Right kidney (tissue), 1 donor: ENCODE measurements at regions not wholly inside any gene's neighbourhood (a gene's known extent, or its start where the extent isn't known, plus 50 kb on each side); places are given as distances from the start of the nearest gene placed in this dataset.
"Not testable (repeated sequence)": the region's sequence is repeated elsewhere in the genome, so short reads cannot be mapped to it uniquely, and the experiment has no call there.

ENCODE experiments used
- DNase-seq: peaks from one replicate; pipeline ENCODE4 v3.0.0-alpha.2; 2016

DNA sequence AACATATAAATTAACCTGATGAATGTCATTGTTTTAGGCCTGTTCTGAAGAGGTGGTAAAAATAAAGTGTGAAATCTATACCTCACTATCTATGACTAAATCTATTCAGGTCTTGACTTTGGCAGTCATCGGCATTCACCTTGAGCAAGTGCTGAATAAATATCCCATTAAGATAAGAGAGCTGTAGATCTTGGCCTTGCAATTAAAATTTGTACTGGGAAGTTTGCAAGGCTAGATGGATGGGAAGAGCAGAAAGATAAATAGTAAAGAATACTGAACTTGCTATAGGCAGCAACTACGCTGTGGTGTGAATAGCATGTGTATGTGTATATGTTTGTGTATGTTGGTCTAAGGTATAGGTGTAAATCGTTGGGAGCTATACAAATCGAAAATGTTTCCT is 325.9 kb upstream of the PRICKLE1 start:
- DNase-seq: no peak

DNA sequence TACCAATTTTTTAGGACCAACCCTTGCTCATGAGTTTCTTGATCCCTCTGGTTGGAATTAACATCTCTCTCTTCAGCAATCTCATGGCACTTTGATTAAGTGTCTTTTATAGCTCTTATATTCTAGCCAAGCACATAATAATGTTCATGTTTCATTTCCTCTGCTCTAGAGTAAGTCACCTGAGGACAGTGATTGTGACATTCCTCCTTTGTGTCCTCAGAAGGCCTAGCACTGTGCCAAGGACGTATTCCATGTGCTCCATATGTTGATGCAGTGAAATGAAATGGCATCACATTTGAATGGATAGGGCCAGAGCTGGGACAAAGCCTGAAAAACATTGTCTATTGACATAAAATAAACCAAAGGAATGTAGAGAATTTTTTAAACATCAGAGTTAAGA is 322.8 kb upstream of the PRICKLE1 start:
- DNase-seq: no peak

DNA sequence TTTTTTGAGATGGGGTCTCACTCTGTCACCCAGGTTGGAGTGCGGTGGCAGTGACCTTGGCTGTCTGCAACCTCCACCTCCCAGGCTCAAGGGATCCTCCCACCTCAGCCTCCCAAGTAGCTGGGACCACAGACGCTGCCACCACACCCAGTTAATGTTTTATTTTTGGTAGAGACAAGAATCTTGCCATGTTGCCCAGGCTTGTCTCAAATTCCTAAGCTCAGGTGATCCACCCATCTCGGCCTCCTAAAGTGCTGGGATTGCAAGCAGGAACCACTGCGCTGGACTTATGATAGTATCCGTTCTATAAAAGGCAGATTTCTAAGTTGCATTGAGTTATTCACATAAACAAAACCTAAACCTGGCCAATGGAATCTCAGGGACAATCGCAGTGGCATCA is 321.1 kb upstream of the PRICKLE1 start:
- DNase-seq: no peak

DNA sequence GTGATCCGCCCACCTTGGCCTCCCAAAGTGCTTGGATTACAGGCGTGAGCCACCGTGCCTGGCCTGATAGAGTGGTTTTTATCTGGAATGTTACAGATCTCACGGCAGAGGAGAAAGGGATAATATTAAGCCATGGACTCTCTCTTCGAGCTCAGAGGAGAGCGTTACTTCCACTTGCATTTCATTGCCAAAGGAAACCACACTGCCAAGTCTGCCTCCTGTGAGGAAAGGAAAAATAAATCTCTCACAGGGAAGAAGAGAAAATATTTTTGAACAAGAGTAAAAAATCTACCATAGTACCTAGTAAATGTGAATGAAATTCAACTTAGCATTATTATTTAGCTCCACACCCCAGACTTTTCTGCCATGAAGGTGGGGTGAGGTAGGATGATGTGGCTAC is 319.2 kb upstream of the PRICKLE1 start:
- no peak for DNase-seq

DNA sequence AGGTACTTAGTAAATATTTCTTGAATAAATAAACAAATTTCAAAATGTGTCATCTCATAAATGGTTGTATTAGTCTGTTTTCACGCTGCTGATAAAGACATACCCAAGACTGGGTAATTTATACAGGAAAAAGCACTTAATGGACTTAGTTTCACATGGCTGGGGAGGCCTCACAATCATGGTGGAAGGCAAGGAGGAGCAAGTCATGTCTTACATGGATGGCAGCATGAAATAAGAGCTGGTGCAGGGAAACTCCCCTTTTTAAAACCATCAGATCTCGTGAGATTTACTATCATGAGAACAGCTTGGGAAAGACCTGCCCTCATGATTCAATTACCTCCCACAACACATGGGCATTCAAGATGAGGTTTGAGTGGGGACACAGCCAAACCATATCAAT is 317.3 kb upstream of the PRICKLE1 start:
- DNase-seq: not testable (repeated sequence)

DNA sequence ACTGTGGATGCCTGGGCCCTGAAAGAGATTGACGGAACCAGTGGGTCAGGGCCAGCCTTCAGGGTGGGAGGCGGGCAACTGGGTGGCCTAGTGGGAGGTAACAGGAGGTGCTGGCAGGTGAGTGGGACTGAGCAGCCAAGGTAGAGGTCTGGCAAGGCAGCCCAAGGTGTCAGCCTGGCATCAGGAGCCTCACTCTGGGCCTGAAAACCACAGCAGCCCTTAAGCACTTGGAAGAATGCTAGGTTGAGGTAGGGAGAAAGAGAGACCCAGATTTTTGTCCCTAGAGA is 315.8 kb upstream of the PRICKLE1 start:
- no peak for DNase-seq

DNA sequence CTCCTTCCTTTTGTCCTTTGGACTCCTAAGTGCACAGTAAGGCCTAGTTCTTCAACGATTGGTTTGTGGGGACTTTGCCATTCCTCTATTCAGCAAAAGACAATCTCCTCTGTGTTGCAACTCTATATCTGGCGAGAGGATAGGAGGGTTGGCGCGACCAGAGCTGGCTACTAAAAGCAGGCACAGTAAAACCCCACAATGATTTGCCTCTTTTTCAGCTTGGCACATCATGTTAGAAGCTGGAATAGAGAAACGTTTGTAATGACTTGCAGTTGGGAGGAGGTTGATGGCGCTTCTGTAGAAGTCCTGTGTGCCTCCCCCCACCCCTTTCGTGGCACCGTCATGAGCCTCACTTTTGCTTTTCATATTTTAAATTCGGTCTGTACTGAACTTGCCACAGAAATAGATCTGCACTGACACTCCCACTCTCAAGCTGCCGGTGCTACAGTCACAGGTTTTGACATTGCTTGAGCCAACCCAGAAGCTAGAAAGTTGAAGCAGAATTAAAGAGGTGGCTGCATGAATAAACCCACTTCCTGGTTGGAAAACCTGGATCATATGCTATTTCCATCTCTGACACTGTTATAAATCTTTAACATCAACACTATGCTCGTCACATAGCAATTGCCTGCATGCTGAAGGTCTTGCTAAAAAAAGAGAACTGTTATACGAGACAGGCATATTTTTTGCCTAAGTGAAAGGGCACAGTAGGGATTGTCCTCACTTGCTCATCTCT is 315.3 kb upstream of the PRICKLE1 start:
- DNase-seq: no peak

DNA sequence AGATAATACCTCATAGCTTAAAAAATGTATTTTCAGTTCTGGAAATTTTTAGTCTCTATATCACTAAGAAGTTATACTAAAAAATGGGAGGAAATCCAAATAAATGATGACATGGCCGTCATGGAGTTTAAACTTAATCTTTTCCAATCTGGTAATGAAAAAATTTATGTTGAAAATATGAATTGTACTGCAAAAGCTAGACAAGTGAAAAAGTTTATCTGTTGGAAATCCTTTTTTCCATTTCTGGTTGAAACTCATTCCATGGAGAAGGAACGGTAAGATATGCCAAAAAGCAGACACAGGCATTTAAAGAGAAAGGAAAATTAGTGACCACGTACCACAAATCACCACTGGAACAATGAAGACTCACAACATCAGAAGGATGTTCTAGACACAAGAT is 314.2 kb upstream of the PRICKLE1 start:
- no peak for DNase-seq

DNA sequence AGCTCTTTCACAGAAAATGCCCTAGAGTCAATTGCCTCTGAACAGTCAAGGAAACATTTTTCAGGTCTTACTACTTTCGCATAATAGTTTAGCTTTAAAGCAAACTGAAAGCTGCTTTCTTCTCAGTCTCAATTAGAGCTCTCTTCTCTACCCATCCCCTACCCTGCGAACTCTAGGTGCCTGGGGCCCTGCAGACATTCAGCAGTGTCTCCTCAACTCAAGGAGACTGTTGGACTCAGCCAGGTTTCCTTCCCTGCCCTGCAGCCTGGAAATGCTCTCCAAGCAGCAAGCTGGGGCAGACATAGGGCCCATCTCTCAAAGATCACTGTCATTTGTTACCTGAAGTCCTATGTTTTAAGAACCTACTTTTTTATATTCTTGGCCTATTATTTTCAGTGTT is 312.5 kb upstream of the PRICKLE1 start:
- DNase-seq: no peak

DNA sequence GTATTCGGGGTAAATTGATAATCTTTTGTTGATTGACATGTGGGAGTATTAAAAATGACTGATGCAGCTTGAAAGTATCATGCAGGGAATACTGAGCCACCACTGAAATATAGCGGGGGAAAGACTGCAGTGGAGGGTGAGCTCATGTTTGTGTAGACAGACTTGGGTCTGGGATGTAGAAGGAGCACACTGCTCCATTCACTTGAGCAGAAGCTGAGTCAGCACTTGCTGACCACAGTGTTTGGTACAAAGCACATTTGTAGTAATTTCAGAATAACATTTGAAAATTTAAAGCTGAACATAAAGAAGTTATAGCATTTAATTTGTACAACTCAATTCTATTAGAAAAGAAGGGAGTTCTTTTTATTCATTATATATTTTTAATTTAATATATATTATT is 304.3 kb upstream of the PRICKLE1 start:
- no peak for DNase-seq

DNA sequence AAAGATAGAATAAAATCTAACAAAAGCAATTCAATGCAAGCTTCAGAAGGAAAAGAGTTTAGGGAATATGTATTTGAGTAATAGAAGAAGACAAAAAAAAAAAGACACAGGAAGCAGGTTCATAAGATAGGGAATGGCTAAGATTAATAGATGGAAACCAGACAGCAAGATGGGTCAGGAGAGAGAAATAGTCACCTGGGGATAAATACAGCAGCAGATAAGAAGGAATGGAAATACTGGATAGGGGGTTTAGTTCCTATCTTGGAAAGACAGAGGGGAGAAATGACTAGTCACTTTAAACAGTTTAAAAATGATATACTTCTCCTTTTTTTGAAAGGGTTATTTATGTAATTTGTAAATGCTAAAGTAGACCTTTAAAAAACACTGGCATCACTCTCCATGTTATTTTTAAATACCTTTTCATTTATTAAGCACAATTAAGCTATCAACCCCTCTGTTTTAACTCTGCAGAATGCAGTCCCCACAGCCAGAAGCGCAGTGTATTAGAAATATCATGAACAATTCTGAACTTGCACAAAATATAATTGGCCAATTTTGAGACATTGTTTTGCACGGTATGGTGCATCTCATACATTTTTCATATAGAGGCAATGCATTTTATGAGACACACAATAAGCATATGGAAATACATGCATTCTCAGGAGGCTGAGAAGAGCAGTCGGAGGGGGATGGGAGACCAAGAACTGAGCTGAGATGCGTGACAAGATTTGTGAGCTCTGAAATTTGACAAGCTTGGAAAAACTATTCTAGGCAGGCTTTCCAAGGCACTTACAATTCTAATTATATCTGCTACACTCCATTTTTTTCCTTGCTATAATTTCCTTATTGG is 303.4 kb upstream of the PRICKLE1 start:
- no peak for DNase-seq

DNA sequence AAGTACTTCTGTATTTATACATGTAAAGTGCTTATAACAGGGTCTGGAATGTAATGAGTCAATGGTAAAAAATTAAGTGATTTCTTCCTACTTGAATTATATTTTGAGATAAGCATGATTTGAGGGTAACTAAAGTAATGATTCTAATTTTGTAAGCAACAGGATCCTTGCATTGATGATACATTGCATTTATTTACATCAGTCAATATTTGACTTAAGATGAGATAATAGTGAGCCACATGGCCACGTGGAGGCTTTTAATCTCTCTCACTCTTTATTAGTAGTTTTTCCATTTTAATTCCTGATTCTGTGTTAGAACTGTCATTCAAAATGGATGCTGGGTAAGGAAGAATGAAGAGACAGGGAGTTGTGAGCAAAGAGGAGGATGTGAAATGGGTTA is 298.1 kb upstream of the PRICKLE1 start:
- DNase-seq: no peak

DNA sequence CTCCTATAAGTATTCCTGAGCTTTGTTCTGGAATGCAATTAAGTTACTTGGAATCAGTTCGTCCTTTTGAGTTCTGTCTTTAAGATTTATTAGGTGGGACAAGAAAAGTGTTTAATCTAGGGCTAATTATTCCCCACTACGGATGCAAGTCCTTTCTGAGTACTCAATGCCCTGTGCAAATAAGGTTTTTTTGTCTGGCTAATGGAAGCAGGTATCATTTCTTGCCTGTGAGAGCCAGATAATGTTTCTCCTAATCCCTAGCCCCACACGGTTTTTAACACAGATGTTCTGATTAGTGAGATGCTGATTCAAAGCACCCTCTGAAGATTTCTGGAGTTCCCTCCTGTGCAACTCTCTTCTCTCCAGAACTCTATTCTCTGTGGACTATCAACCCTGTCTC is 296.6 kb upstream of the PRICKLE1 start:
- no peak for DNase-seq

DNA sequence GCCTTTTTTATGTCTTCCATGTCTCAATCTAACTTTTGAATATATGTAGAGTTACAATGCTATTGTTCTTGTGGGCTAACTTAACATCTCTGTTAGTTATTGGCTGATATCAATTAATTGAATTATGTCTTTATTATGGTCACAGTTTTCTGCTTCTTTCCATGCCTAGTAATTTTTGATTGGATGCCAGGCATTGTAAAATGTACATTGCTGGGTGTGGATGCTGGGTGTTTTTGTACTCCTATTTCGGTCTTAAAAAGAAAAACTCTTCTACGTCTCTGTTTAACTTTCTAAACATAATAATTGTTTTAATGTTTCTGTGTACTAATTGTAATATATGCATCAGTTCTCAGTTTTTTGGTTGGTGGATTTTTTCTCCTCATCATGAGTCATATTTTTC is 296.1 kb upstream of the PRICKLE1 start:
- no peak for DNase-seq

DNA sequence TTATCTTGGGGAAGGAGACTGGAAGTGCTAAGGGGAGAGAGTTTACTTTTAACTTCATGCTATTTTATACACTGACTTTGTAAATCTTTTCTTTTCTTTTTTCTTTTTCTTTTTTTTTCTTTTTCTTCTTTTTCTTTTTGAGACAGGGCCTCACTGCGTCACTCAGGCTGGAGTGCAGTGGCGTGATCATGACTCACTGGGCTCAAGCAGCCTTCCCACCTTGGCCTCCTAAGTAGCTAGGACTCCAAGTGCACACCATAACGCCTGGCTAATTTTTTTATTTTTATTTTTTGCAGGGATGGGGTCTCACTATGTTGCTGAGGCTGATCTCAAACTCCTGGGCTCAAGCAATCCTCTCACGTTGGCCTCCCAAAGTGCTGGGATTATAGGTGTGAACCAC is 294.6 kb upstream of the PRICKLE1 start:
- DNase-seq: no peak

DNA sequence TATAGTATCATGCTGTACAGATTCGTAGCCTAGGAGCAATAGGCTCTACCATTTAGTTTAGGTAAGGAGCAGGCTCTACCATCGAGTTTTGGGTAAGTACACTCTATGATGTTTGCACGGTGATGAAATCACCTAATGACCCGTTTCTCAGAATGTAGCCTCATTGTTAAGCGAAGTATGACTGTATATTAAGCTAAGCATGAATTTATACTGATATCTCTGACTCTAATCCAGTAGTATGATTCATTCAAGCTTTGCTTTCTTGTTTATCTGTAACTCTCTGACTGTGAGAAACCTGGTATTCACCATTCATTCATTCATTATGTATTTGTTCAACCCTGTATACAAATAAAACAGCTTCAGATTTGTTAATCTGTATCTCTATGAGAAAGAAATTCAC is 283.9 kb upstream of the PRICKLE1 start:
- no peak for DNase-seq

DNA sequence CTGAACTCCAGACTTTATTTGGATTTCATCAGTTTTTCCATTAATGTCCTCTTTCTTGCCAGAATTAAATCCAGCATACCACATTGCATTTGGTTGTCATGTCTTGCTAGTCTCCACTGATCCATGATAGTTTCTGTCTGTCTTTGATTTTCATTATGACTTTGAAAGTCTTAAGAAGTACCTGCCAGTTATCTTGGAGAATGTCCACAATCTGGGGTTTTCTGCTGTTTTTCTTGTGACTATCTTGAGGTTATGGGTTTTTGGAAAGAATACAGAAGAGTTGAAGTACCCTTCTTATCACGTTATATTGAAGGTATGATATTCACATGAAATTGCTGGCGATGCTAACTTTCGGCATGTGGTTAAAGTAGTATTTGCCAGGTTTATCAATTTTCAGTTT is 282.3 kb upstream of the PRICKLE1 start:
- no peak for DNase-seq

DNA sequence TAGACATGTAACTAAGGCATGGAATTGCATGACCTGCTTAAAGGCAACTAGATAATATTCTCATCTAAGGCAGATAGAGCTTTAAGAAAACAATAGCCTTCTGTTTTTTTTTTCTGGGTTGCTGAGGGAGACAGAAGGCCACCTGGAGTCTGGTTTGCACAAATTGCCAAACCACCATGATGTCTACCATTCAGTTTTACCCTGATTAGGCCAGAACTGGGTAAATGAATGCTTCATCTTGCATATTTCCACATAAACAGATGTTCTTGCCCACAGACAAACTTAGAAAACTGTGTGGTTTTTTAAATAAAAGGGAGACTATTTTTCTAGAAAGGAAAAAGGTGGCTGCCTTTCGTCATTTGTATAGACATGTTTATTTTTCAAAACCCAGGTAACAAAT is 278.7 kb upstream of the PRICKLE1 start:
- DNase-seq: no peak

DNA sequence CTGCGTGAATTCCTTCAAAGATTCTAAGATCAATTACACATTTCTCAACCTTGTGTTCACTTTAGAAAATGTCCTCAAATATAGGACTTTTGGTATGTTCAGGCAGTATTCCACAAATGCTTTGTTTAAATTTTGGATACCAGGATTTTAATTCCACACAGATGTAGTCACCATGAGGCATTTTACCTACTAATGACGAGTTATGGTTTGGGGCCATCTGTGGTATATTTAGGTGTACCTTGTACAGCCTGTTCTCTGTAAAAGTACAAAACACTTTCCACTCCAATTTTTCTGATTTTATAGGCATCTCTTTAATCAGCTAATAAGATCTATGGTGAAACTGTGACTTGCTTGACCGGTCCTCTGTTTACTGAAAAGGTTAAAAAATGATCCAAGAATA is 275.7 kb upstream of the PRICKLE1 start:
- no peak for DNase-seq

DNA sequence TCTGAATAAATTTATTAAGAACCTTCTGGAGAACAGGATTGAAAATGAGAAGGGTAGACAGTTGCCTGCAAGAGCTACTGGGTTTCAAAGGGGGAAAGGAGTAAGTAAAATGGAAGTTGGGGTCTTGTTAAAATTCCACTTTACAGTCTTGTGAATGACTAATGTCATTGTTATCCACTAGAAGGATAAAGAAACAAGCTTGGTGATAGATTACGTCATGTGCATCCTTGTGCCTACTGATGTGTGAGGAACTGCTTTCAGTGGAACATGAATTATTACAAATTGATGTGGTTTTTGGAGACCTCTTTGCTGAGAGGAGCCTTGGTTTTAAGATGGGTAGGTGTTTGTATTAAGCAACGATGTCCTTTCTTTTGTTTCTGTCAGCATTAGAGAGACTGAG is 272.5 kb upstream of the PRICKLE1 start:
- no peak for DNase-seq

DNA sequence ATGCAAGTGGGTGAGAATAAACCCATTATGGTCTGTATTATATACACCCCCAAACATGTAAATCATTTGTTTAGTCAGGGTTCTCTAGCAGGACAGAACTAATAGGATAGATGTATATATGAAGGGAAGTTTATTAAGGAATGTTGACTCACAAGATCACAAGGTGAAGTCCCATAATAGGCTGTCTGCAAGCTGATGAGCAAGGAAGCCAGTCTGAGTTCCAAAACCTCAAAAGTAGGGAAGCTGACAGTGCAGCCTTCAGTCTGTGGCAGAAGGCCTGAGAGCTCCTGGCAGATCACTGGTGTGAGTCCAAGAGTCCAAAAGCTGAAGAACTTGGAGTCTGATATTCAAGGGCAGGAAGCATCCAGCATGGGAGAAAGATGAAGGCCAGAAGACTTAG is 270.8 kb upstream of the PRICKLE1 start:
- DNase-seq: not testable (repeated sequence)

DNA sequence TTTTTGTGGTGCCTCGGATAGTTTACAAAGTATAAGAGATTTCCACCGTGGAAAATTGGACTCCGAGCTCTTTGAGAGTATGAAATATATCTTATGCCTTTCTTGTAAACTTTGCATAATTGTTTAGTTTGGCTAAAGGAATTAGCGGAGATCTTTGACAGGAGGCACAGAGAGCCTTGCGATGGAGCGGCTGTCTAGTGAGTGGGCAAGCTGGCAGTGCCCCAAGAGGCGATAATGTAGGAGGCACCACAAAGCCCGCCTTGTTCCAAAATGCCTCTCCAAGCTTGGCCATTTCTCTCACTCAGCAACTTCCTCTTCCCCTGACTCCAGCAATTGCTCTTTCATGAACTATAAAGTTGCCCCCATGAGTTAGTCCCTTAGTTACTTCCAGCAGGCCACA is 270.1 kb upstream of the PRICKLE1 start:
- no peak for DNase-seq

DNA sequence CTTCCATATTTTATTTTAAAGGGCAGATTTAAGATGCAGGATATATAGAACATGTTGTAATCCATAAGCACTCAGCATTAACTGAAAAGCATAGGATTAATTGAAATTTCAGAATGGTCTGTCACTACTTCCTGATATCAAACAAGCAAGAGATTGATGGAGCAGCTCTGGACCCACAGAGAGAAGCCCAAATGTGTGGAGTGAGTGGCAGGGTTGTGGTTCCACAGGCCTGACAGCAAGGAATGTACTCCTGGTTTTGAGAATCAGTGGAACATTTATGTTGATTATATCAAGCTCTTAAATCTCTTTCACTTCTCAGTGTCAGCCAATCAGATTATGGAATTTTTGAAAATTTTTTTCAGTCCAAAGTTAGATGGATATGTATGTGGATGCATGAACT is 267.6 kb upstream of the PRICKLE1 start:
- DNase-seq: no peak

DNA sequence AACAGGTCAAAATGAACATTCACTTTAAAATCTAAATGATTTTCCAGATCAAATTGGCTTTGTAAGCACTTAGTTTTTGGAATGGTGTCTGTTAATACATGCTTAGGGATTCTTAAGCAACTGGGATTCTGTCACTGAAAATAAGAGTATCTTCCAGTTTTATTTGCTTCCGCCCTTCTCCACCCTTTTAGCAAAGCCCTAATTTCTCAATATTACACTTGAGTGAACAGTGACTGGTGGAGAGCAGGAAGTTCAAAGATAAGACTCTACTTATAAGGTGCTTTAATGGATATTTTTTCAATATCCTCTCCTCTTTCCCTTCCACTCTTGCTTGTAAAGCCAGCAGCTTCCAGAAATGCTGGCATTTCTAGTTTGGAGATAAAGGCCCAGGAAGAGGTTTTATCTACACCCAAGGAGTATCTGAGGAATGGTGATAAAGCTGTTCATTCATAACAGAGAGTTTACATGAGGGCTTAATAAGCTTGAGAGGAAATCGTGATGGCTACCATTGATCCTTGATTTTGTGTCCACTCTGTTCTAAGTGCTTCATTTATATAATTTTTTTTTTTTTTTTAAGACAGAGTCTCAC is 265.9 kb upstream of the PRICKLE1 start:
- no peak for DNase-seq
